Calu3 (cell line): ENCODE measurements at regions not wholly inside any gene's neighbourhood (a gene's known extent, or its start where the extent isn't known, plus 50 kb on each side); places are given as distances from the start of the nearest gene placed in this dataset.

Source experiments
- BruUV-seq: library from RNA; stranded (reverse); fragments of 400-500 nt; replicated peaks from 2 replicates; lab custom pipeline; 2021; lab: Mats Ljungman, UMichigan
- CTCF ChIA-PET: fragments of 300-600 bp; sonication (Branson Sonifier 250); formaldehyde crosslinking; loops from one replicate; lab custom pipeline; 2022; ENCODE audit warnings: antibody characterized with exemption; lab: Charles Lee
- DNase-seq: peaks from one replicate; pipeline ENCODE4 v3.0.0; 2022
- H3K27ac Mint-ChIP-seq: one replicate; pipeline ENCODE4 v1.8.0; 2022; ENCODE audit warnings: mixed read lengths; ENCODE audit not compliant: unreplicated experiment
- H3K27me3 Mint-ChIP-seq: one replicate; pipeline ENCODE4 v1.8.0; 2022; ENCODE audit warnings: mixed read lengths; ENCODE audit not compliant: unreplicated experiment
- H3K36me3 Mint-ChIP-seq: one replicate; pipeline ENCODE4 v1.8.0; 2022; ENCODE audit warnings: mild to moderate bottlenecking, moderate library complexity, mixed read lengths; ENCODE audit not compliant: insufficient read depth, unreplicated experiment
- H3K4me1 Mint-ChIP-seq: one replicate; pipeline ENCODE4 v1.8.0; 2022; ENCODE audit warnings: mild to moderate bottlenecking, low read depth, mixed read lengths; ENCODE audit not compliant: unreplicated experiment
- H3K4me3 Mint-ChIP-seq: one replicate; pipeline ENCODE4 v1.8.0; 2022; ENCODE audit warnings: mild to moderate bottlenecking, low read depth, moderate library complexity, mixed read lengths; ENCODE audit not compliant: unreplicated experiment
- H3K9me3 Mint-ChIP-seq: one replicate; pipeline ENCODE4 v1.8.0; 2022; ENCODE audit warnings: low read depth, mixed read lengths; ENCODE audit not compliant: unreplicated experiment
- CTCF ChIP-seq: fragments of 200-600 bp; IDR thresholded peaks from one replicate; pipeline ENCODE4 v1.8.0; 2022; ENCODE audit warnings: antibody characterized with exemption; ENCODE audit not compliant: unreplicated experiment
- intact Hi-C: fragments of 100-400 bp; cut with micrococcal nuclease; formaldehyde crosslinking; loops from one replicate; pipeline ENCODE4 v1.10.0; 2022; ENCODE audit not compliant: unreplicated experiment

GRCh38 chr15:37789881-37790280 lies 144.6 kb upstream of the TMCO5A start:
- no peak for DNase-seq
- no peaks in the 10 kb centered on the region for H3K27me3 Mint-ChIP-seq
- intact Hi-C loops: no loop called here
- no peak overlapping the region for H3K27ac Mint-ChIP-seq
- no peak for TF ChIP-seq CTCF
- no peak overlapping the region for H3K4me3 Mint-ChIP-seq
- peaks cover 4% of the 10 kb centered on the region for H3K36me3 Mint-ChIP-seq
- no peaks in the 10 kb centered on the region for H3K9me3 Mint-ChIP-seq
- H3K4me1 Mint-ChIP-seq: peaks cover 9% of the 10 kb centered on the region
- CTCF ChIA-PET: no interaction called here
- no TSS peak for BruUV-seq

- intact Hi-C loops: no loop called here
- peaks cover 9% of the 10 kb centered on the region for H3K4me1 Mint-ChIP-seq
- CTCF ChIA-PET: no interaction called here
- no peak overlapping the region for H3K27ac Mint-ChIP-seq
- no peaks in the 10 kb centered on the region for H3K27me3 Mint-ChIP-seq
- H3K36me3 Mint-ChIP-seq: peaks cover 4% of the 10 kb centered on the region
- H3K9me3 Mint-ChIP-seq: no peaks in the 10 kb centered on the region
- no peak for DNase-seq
- TF ChIP-seq CTCF: no peak
- BruUV-seq: no TSS peak
- H3K4me3 Mint-ChIP-seq: no peak overlapping the region
Observed at GRCh38 chr15:37791693-37792092, 142.7 kb upstream of the TMCO5A start.

GRCh38 chr15:37792351-37792750 lies 142.1 kb upstream of the TMCO5A start:
- Mint-ChIP-seq H3K4me3 (no peak overlapping the region), H3K27me3 (no peaks in the 10 kb centered on the region), H3K36me3 (peaks cover 4% of the 10 kb centered on the region), H3K4me1 (peaks cover 9% of the 10 kb centered on the region), H3K9me3 (no peaks in the 10 kb centered on the region), H3K27ac (no peak overlapping the region)
- TF ChIP-seq CTCF: no peak
- intact Hi-C loops: no loop called here
- CTCF ChIA-PET: no interaction called here
- BruUV-seq: no TSS peak
- DNase-seq: no peak

GRCh38 chr15:37793851-37794250 lies 140.6 kb upstream of the TMCO5A start:
- no peak overlapping the region for H3K4me3 Mint-ChIP-seq
- H3K27ac Mint-ChIP-seq: no peak overlapping the region
- CTCF ChIA-PET: no interaction called here
- H3K9me3 Mint-ChIP-seq: no peaks in the 10 kb centered on the region
- TF ChIP-seq CTCF: no peak
- no peak for DNase-seq
- BruUV-seq: no TSS peak
- H3K36me3 Mint-ChIP-seq: no peaks in the 10 kb centered on the region
- no peaks in the 10 kb centered on the region for H3K4me1 Mint-ChIP-seq
- no peaks in the 10 kb centered on the region for H3K27me3 Mint-ChIP-seq
- intact Hi-C loops: no loop called here

GRCh38 chr15:37794947-37795346 lies 139.5 kb upstream of the TMCO5A start:
- CTCF ChIA-PET: no interaction called here
- H3K36me3 Mint-ChIP-seq: no peaks in the 10 kb centered on the region
- H3K27ac Mint-ChIP-seq: no peak overlapping the region
- no TSS peak for BruUV-seq
- no peaks in the 10 kb centered on the region for H3K9me3 Mint-ChIP-seq
- no peak for DNase-seq
- H3K27me3 Mint-ChIP-seq: no peaks in the 10 kb centered on the region
- no peak overlapping the region for H3K4me3 Mint-ChIP-seq
- TF ChIP-seq CTCF: no peak
- intact Hi-C loops: no loop called here
- H3K4me1 Mint-ChIP-seq: no peaks in the 10 kb centered on the region
